ENCODE measurements at regions not wholly inside any gene's neighbourhood (a gene's known extent, or its start where the extent isn't known, plus 50 kb on each side); places are given as distances from the start of the nearest gene placed in this dataset.

GRCh38 chrX:20329435-20329834 is 62.7 kb upstream of the RPS6KA3 start:
- Histone ChIP-seq H3F3A (ENCODE audit: low read depth) (no peaks in the 10 kb centered on the region), H3K4me2 (ENCODE audit: low read depth, low read length, poor library complexity, severe bottlenecking) (no peak overlapping the region), H3K4me1 (ENCODE audit: insufficient read depth, low read length, poor library complexity, severe bottlenecking) (no peaks in the 10 kb centered on the region), H3K9ac (ENCODE audit: low read depth, low read length, poor library complexity, severe bottlenecking) (no peak overlapping the region), H4K20me1 (ENCODE audit: insufficient read depth, low read length, poor library complexity, severe bottlenecking) (no peaks in the 10 kb centered on the region), H2AFZ (ENCODE audit: low read length) (no peak overlapping the region), H3K9me2 (replicated peaks; ENCODE audit: low read depth, low read length) (no peaks in the 10 kb centered on the region), H3K9me3 (ENCODE audit: insufficient read depth, low read depth, low read length) (no peaks in the 10 kb centered on the region), H3K79me2 (ENCODE audit: insufficient read depth, low read length) (no peaks in the 10 kb centered on the region), H3K36me3 (ENCODE audit: insufficient read depth, low read length) (no peaks in the 10 kb centered on the region), H3K27me3 (ENCODE audit: insufficient read depth, low read length, poor library complexity, severe bottlenecking) (no peaks in the 10 kb centered on the region), H3K4me3 (ENCODE audit: low read length, poor library complexity, severe bottlenecking) (no peak overlapping the region)
- no peak for TF ChIP-seq EZH2phosphoT487 (IDR thresholded peaks at IDR 0.05; ENCODE audit: borderline replicate concordance)
- TF ChIP-seq, protein P1, sequence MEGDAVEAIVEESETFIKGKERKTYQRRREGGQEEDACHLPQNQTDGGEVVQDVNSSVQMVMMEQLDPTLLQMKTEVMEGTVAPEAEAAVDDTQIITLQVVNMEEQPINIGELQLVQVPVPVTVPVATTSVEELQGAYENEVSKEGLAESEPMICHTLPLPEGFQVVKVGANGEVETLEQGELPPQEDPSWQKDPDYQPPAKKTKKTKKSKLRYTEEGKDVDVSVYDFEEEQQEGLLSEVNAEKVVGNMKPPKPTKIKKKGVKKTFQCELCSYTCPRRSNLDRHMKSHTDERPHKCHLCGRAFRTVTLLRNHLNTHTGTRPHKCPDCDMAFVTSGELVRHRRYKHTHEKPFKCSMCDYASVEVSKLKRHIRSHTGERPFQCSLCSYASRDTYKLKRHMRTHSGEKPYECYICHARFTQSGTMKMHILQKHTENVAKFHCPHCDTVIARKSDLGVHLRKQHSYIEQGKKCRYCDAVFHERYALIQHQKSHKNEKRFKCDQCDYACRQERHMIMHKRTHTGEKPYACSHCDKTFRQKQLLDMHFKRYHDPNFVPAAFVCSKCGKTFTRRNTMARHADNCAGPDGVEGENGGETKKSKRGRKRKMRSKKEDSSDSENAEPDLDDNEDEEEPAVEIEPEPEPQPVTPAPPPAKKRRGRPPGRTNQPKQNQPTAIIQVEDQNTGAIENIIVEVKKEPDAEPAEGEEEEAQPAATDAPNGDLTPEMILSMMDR (conservative IDR thresholded peaks at IDR 0.05; ENCODE audit: low read length): no peak

DNA sequence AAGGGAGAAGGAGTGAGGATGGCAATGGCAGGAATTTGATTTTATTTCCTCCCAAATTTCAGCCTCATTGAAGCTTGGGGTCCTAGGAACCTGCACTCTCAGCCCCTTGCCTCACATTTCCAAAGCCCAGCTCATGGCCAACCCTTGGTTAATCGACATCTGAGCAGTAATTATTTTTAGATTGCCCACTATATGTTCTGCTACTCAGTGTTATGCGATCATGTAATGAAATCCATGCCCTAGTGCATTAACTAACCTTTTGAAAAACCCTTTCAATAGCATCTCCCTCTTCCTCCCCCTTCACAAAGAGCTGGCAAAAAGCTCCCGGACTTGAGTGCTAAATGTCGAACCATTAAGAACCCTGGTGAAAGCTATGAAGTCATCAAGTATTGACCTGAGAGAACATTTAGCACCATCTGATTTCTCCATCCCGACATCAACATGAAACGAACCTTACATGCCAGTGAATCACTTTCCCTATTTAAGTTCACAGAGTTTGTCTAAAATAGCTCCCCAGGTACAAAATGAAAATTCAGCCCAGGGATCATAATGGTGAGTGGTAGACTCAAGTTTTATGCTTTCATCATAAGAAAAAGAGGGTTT is 59.2 kb upstream of the RPS6KA3 start:
- no peaks in the 10 kb centered on the region for H3K36me3 ChIP-seq (ENCODE audit: insufficient read depth, low read length)
- H4K20me1 ChIP-seq (ENCODE audit: insufficient read depth, low read length, poor library complexity, severe bottlenecking): no peaks in the 10 kb centered on the region
- no peaks in the 10 kb centered on the region for H3F3A ChIP-seq (ENCODE audit: low read depth)
- H2AFZ ChIP-seq (ENCODE audit: low read length): no peak overlapping the region
- no peak overlapping the region for H3K4me3 ChIP-seq (ENCODE audit: low read length, poor library complexity, severe bottlenecking)
- no peaks in the 10 kb centered on the region for H3K27me3 ChIP-seq (ENCODE audit: insufficient read depth, low read length, poor library complexity, severe bottlenecking)
- H3K9ac ChIP-seq (ENCODE audit: low read depth, low read length, poor library complexity, severe bottlenecking): no peak overlapping the region
- no peaks in the 10 kb centered on the region for H3K79me2 ChIP-seq (ENCODE audit: insufficient read depth, low read length)
- no peaks in the 10 kb centered on the region for H3K9me3 ChIP-seq (ENCODE audit: insufficient read depth, low read depth, low read length)
- no peaks in the 10 kb centered on the region for H3K4me1 ChIP-seq (ENCODE audit: insufficient read depth, low read length, poor library complexity, severe bottlenecking)
- TF ChIP-seq, protein P1 (conservative IDR thresholded peaks at IDR 0.05; ENCODE audit: low read length): no peak
- no peak for TF ChIP-seq EZH2phosphoT487 (IDR thresholded peaks at IDR 0.05; ENCODE audit: borderline replicate concordance)
- H3K4me2 ChIP-seq (ENCODE audit: low read depth, low read length, poor library complexity, severe bottlenecking): no peak overlapping the region
- H3K9me2 ChIP-seq (replicated peaks; ENCODE audit: low read depth, low read length): no peaks in the 10 kb centered on the region

DNA sequence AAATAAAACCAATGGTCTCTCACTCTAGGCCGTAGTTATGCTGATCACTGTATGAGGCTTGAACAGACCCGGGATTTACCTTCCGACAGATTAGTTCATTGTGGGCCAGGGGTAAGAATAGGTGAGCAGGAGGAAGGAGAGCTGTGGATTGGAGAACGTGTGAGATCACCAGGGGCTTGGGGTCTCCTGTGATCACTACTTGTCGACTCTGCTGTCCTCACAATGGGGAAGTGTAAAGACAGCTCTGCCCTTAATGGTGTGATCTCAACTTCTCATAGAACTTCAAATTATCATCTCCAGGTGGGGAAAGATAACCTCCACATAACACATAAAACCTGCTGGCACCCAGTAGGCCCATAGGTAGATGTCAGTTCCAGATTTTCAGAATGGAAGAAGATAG is 56.2 kb upstream of the RPS6KA3 start:
- Histone ChIP-seq H3K36me3 (ENCODE audit: insufficient read depth, low read length) (no peaks in the 10 kb centered on the region), H3K79me2 (ENCODE audit: insufficient read depth, low read length) (no peaks in the 10 kb centered on the region), H3K9me3 (ENCODE audit: insufficient read depth, low read depth, low read length) (no peaks in the 10 kb centered on the region), H3K4me3 (ENCODE audit: low read length, poor library complexity, severe bottlenecking) (no peak overlapping the region), H3K4me2 (ENCODE audit: low read depth, low read length, poor library complexity, severe bottlenecking) (no peak overlapping the region), H3F3A (ENCODE audit: low read depth) (no peaks in the 10 kb centered on the region), H3K27me3 (ENCODE audit: insufficient read depth, low read length, poor library complexity, severe bottlenecking) (no peaks in the 10 kb centered on the region), H3K9me2 (replicated peaks; ENCODE audit: low read depth, low read length) (no peaks in the 10 kb centered on the region), H3K4me1 (ENCODE audit: insufficient read depth, low read length, poor library complexity, severe bottlenecking) (peaks cover 8% of the 10 kb centered on the region), H3K9ac (ENCODE audit: low read depth, low read length, poor library complexity, severe bottlenecking) (no peak overlapping the region), H2AFZ (ENCODE audit: low read length) (no peak overlapping the region), H4K20me1 (ENCODE audit: insufficient read depth, low read length, poor library complexity, severe bottlenecking) (no peaks in the 10 kb centered on the region)
- TF ChIP-seq, protein P1 (conservative IDR thresholded peaks at IDR 0.05; ENCODE audit: low read length): no peak
- TF ChIP-seq EZH2phosphoT487 (IDR thresholded peaks at IDR 0.05; ENCODE audit: borderline replicate concordance): no peak
